Uterus (tissue), 2 donors: ENCODE measurements at regions not wholly inside any gene's neighbourhood (a gene's known extent, or its start where the extent isn't known, plus 50 kb on each side); places are given as distances from the start of the nearest gene placed in this dataset.

ENCODE experiments used
- CTCF ChIP-seq, 4 experiments: fragments of 200-600 bp in 2 of 4; fragments of 450-650 bp in 2 of 4; sonication (generic) in 2 of 4; IDR thresholded peaks; one replicate each; pipeline ENCODE4 v1.5.1; 2016 to 2019; ENCODE audit warnings: antibody characterized with exemption in 4 of 4, mild to moderate bottlenecking in 2 of 4, moderate library complexity in 1 of 4
- POLR2A ChIP-seq, 2 donors: fragments of 450-650 bp; IDR thresholded peaks; one replicate each; pipeline ENCODE4 v1.6.1; 2016; ENCODE audit warnings: antibody characterized with exemption in 2 of 2, mild to moderate bottlenecking in 1 of 2, moderate library complexity in 1 of 2

GRCh38 chr11:13168271-13168670 is 109.3 kb upstream of the BMAL1 start:
- TF ChIP-seq CTCF (IDR thresholded peaks at IDR 0.05): no peak
- no peak for TF ChIP-seq POLR2A (IDR thresholded peaks at IDR 0.05)
